NCI-H1694 treated with DMSO at 0.1 percent for 48 hours (cell line): ENCODE measurements at regions not wholly inside any gene's neighbourhood (a gene's known extent, or its start where the extent isn't known, plus 50 kb on each side); places are given as distances from the start of the nearest gene placed in this dataset.

Source experiments
- DNase-seq: peaks from one replicate; lab custom pipeline; 2025; lab: John Stamatoyannopoulos, UW

- no peak for DNase-seq
Observed at GRCh38 chr13:33628662-33629061, 189.3 kb upstream of the RFC3 start.

GRCh38 chr13:33629605-33630360 is 188.2 kb upstream of the RFC3 start:
- DNase-seq, result peak; percentile 15

DNA sequence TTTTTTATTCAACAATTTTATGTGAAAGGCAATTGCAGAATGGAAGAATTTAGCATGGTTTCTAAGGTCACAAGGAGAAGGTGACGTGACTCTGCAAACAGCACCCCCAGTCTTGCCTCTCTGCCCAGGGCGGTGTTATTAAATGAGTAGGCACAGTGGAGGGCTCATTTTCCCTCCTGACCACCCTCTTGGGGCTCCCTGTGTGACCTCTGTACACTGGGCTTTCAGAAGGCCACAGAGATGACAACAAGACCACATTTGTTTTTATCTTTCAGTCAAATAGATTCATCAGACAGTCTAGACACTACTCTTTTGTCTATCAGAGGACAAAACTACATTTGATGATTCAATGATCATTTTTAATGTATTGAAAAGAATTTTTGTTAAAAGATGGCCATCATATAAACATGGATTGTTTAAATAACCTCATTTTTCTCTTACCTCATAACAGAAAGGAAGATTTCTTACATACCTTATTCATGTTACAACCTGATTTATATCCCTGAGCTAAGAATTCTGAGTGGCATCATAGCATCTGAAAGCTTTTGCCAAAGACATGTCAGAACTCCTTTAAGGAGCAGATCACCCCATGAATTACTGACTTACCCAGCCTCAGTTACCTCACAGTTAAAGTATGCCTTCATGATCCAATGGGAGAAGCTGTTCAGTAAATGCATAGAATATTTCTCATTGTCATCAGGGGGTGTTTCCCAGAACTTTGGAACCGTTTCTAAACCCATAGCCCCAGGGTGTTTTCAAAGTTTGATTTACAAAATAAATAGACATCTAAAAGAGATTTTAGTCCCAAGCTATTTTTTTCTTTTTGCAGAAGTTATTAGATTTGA is 184.0 kb upstream of the RFC3 start:
- DNase-seq, result no peak

GRCh38 chr13:33634546-33634982 is 183.4 kb upstream of the RFC3 start:
- DNase-seq, result no peak

GRCh38 chr13:33636243-33636642 is 181.7 kb upstream of the RFC3 start:
- no peak for DNase-seq

- no peak for DNase-seq
Observed at GRCh38 chr13:33636955-33637670, 180.8 kb upstream of the RFC3 start.

DNA sequence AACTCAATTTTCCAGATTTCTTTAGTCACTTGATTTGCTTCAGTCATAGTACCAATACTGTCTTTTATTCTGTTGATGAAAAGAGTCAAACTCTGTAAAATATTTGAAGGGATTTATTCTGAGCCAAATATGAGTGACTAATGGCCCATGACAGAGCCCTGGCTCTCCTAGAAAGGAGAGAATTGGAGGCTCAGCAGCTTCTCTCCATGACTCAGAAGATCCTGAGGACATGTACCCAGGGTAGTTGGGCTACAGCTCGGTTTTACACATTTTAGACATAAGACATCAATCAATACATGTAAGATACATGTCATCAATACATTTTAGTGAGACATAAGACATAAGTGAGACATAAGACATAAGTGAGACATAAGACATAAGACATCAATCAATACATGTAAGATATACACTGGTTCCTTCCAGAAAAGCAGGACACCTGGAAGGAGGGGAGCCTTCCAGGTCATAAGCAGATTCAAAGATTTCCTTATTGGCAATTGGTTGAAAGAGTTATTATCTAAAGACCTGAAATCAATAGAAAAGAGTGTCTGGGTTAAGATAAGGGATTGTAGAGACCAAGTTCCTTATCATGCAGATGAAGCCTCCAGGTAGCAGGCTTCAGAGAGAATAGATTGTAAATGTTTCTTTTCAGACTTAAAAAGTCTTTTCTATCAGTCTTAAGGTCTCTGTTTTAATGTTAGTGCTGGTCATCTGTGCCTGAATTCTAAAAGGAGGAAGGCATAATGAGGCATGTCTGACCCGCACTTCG is 179.8 kb upstream of the RFC3 start:
- no peak for DNase-seq

GRCh38 chr13:33639158-33639557 is 178.8 kb upstream of the RFC3 start:
- DNase-seq, result no peak

GRCh38 chr13:33639626-33640080 is 178.3 kb upstream of the RFC3 start:
- DNase-seq, result no peak

- DNase-seq, result no peak
Observed at GRCh38 chr13:33640832-33641231, 177.1 kb upstream of the RFC3 start.

DNA sequence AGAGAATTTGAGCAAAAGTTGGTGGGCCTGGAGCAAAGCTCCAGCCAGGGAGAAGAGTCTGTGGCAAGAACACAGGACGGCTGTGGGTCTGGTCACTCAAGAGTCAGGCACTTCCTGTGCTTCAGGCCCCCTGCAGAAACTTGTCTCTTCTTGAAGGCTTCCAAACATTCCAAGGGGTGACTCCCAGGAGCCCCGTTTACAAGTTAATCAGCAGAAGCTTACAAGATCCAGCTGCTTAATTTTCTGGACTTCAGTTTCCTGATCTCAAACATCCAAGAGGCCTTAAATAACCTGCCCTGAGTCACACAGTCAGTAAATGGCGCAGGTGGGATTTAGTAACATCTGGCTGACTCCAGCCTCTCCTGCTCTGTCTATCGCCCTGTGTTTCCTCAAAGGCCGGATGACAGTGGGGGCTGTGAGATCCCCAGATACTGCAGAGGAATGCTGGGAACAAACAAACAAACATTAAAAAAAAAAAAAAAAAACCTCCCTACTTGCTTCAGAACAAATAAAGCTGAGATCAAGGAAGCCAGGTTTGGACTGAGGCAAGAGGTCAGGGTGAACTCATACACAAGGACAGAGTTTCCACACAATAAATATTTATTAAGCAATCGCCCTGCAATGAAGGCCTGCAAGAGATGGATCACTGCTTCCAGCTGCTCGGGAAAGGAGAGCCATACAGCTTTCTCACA is 175.4 kb upstream of the RFC3 start:
- no peak for DNase-seq

- no peak for DNase-seq
Observed at GRCh38 chr13:33644581-33645543, 173.1 kb upstream of the RFC3 start.

DNA sequence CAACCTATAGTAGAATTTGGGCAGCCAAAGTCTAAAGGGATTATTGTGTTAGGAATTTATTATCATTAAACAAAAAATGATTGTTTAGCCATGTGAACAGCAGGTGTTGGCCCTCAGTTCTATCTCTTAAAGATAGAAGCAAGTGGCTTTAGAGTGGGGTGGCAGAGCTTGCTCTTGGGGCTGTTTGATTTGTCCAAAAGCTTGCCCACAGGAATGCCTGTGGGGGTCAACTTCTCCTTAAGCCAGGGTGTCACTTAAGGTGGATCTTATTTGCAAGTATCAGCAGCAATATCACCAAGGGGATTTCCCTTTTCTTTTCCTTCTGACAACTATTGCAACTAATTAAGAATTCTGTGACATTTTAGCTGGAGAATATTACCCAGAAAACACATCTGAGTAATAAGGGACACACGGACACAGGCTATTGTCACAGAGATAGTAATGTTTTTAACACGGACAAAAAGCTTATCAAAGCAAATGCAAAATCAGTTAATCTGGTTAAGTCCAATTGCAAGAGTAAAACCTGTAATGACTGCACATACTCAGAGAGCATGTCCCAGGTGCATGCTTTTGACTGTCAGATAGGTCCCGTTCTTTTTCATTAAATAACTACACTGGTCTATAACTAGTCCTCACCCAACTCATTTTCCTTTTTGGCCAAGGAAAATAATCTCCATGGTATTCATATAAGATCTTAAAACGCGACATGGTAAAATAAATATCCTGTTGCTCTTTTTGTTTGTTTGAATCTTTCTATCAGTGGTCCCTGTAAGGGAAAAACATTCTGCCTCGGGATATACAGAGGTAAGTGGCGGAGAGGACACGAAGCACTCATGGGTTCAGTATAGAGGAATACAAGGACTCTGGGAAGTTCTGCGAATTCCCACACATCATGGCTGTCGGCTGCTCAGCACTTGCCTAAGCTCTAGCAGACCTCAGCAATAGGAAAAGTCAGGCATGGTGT is 172.1 kb upstream of the RFC3 start:
- DNase-seq, result no peak

- DNase-seq, result no peak
Observed at GRCh38 chr13:33649212-33649878, 168.6 kb upstream of the RFC3 start.

GRCh38 chr13:33651766-33652165 is 166.2 kb upstream of the RFC3 start:
- no peak for DNase-seq

DNA sequence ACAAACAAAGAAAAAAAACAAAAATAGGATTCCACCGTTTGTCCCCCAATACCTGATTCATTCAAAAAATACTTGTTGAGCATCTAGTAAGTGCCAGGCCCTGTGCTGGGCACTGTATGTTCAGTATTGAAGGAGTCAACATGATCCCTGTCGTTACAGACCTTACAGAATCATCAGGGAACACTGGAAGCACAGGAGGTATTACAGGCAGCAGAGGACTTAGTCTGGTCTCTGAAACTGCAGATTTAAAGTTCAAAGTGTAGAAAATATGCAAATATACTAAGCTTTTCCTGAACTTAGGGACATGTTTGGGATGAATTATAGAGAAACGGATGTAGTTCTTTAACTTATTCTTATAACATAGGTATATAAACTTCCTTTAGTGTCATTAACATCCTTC is 160.7 kb upstream of the RFC3 start:
- DNase-seq, result no peak

- DNase-seq, result no peak
Observed at GRCh38 chr13:33659466-33659865, 158.5 kb upstream of the RFC3 start.

GRCh38 chr13:33659894-33660293 is 158.1 kb upstream of the RFC3 start:
- DNase-seq, result no peak
